ENCODE measurements at regions not wholly inside any gene's neighbourhood (a gene's known extent, or its start where the extent isn't known, plus 50 kb on each side); places are given as distances from the start of the nearest gene placed in this dataset.
"Not testable (repeated sequence)": the region's sequence is repeated elsewhere in the genome, so short reads cannot be mapped to it uniquely, and the experiment has no call there.

GRCh38 chr5:166291800-166292199 lies 1999.6 kb upstream of the WWC1 start:
- H3K27me3 Mint-ChIP-seq, H3K27ac Mint-ChIP-seq, ATAC-seq, H3K9me3 Mint-ChIP-seq, H3K36me3 Mint-ChIP-seq, H3K4me1 Mint-ChIP-seq, H3K4me3 Mint-ChIP-seq: not testable (repeated sequence)

GRCh38 chr5:166293892-166294291 lies 1997.6 kb upstream of the WWC1 start:
- Mint-ChIP-seq H3K27me3 (no peaks in the 10 kb centered on the region), H3K4me3 (no peak overlapping the region), H3K36me3 (no peaks in the 10 kb centered on the region), H3K4me1 (no peaks in the 10 kb centered on the region), H3K9me3 (peaks cover 4% of the 10 kb centered on the region), H3K27ac (no peak overlapping the region)
- no peak for ATAC-seq

- Mint-ChIP-seq H3K4me3 (no peak overlapping the region), H3K27ac (no peak overlapping the region), H3K9me3 (peaks cover 8% of the 10 kb centered on the region), H3K4me1 (no peaks in the 10 kb centered on the region), H3K27me3 (no peaks in the 10 kb centered on the region), H3K36me3 (no peaks in the 10 kb centered on the region)
- no peak for ATAC-seq
These were observed 1989.3 kb upstream of the WWC1 start for GRCh38 chr5:166302166-166302565.

DNA sequence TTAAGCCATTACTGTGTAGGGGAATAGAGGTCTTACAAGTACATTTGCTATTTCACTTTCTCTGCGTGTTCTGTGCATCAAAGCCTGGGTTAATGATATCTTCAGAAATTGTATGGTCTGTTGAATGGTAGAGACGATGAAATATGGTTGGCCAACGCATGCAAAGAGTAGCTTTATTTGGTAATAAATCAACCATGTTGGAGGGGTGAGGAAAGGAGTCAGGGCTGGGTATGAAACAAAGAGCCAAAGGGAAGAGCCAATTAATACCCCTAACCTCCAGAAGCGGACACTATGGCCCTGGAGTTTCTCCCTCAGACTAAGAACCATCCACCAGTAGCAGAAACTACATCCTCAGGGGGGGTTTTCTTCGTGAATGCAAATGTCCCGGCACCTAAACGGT lies 1974.0 kb upstream of the WWC1 start:
- no peak overlapping the region for H3K27ac Mint-ChIP-seq
- no peaks in the 10 kb centered on the region for H3K4me1 Mint-ChIP-seq
- H3K27me3 Mint-ChIP-seq = no peaks in the 10 kb centered on the region
- ATAC-seq = no peak
- H3K9me3 Mint-ChIP-seq = peaks cover 2% of the 10 kb centered on the region
- no peaks in the 10 kb centered on the region for H3K36me3 Mint-ChIP-seq
- H3K4me3 Mint-ChIP-seq = no peak overlapping the region

DNA sequence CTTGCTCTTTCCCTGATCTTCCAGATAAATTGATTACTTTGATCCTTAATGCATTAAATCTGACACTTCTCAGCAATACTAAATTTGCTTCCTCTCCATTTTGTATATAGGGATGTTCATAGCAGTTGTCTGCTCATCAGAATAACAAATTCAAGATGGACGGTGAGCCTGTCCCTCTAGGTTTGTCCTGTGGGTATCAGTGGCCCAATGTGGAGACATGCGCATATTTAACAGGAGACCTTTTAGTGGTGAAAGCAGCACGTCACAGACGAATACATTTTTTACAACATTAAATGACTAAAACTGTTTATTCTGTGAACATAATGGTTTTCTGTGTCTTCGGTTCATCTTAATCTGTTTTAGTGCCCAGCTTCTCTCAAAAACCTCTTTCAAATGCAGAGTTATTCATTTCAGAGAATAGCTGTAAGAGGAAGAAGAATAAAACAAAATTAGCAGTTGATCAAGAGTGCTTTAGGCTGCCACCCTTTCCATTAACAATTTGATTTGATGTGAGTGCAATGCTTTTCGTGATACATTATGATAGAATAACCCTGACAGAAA lies 1970.4 kb upstream of the WWC1 start:
- no peaks in the 10 kb centered on the region for H3K36me3 Mint-ChIP-seq
- H3K9me3 Mint-ChIP-seq = peaks cover 2% of the 10 kb centered on the region
- no peak for ATAC-seq
- H3K27ac Mint-ChIP-seq = no peak overlapping the region
- H3K4me3 Mint-ChIP-seq = no peak overlapping the region
- H3K27me3 Mint-ChIP-seq = no peaks in the 10 kb centered on the region
- H3K4me1 Mint-ChIP-seq = no peaks in the 10 kb centered on the region

GRCh38 chr5:166324372-166324771 lies 1967.1 kb upstream of the WWC1 start:
- Mint-ChIP-seq H3K27me3 (no peaks in the 10 kb centered on the region), H3K4me3 (no peak overlapping the region), H3K27ac (no peak overlapping the region), H3K9me3 (no peaks in the 10 kb centered on the region), H3K4me1 (no peaks in the 10 kb centered on the region), H3K36me3 (no peaks in the 10 kb centered on the region)
- ATAC-seq = no peak

- H3K36me3 Mint-ChIP-seq = no peaks in the 10 kb centered on the region
- H3K4me1 Mint-ChIP-seq = no peaks in the 10 kb centered on the region
- H3K27ac Mint-ChIP-seq = no peak overlapping the region
- ATAC-seq = no peak
- no peaks in the 10 kb centered on the region for H3K27me3 Mint-ChIP-seq
- no peaks in the 10 kb centered on the region for H3K9me3 Mint-ChIP-seq
- H3K4me3 Mint-ChIP-seq = no peak overlapping the region
These were observed 1962.2 kb upstream of the WWC1 start for GRCh38 chr5:166329149-166329800.

GRCh38 chr5:166330036-166330435 lies 1961.4 kb upstream of the WWC1 start:
- Mint-ChIP-seq H3K27ac (no peak overlapping the region), H3K4me3 (no peak overlapping the region), H3K36me3 (no peaks in the 10 kb centered on the region), H3K27me3 (no peaks in the 10 kb centered on the region), H3K4me1 (no peaks in the 10 kb centered on the region), H3K9me3 (no peaks in the 10 kb centered on the region)
- ATAC-seq = no peak

DNA sequence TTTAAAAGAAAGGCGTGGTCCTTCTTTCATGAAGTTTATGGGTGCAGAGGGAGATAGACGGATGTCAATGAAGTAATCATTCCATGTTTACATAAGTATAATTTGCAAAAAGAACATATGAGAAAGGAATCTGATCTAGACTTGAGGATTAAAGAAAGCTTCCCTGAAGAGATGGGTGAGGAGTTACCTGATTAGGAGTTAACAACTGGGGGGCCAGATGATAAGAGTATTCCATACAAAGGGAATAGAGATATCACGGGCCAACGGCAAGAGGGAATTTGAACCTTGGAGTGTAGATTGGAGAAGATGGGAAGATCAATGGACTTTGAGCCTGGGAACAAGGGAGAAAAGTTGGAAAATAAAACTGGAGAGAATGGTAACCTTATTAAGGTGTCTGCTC lies 1959.9 kb upstream of the WWC1 start:
- Mint-ChIP-seq H3K4me3 (no peak overlapping the region), H3K27me3 (no peaks in the 10 kb centered on the region), H3K36me3 (no peaks in the 10 kb centered on the region), H3K27ac (no peak overlapping the region), H3K9me3 (peaks cover 4% of the 10 kb centered on the region), H3K4me1 (no peaks in the 10 kb centered on the region)
- no peak for ATAC-seq

DNA sequence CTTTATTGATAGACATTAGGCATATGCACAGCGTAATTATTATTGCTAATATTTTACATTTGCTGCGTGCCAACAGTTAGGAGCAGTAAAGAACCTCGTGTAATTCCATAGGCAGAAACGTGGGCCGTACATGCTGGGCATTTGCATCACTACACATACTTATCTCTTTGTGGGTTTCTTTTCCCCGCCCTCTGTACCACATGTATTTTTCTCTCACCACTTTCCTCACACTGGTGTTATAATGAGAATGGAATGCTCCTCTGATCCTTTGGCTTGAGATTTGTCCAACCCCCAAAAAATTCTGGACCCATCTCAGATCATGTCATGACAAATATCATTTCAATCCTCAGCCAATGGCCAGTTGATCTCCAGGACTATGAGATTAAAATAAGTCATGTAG lies 1952.6 kb upstream of the WWC1 start:
- H3K4me1 Mint-ChIP-seq = no peaks in the 10 kb centered on the region
- H3K27me3 Mint-ChIP-seq = no peaks in the 10 kb centered on the region
- H3K9me3 Mint-ChIP-seq = peaks cover 10% of the 10 kb centered on the region
- H3K36me3 Mint-ChIP-seq = no peaks in the 10 kb centered on the region
- no peak for ATAC-seq
- no peak overlapping the region for H3K27ac Mint-ChIP-seq
- no peak overlapping the region for H3K4me3 Mint-ChIP-seq

DNA sequence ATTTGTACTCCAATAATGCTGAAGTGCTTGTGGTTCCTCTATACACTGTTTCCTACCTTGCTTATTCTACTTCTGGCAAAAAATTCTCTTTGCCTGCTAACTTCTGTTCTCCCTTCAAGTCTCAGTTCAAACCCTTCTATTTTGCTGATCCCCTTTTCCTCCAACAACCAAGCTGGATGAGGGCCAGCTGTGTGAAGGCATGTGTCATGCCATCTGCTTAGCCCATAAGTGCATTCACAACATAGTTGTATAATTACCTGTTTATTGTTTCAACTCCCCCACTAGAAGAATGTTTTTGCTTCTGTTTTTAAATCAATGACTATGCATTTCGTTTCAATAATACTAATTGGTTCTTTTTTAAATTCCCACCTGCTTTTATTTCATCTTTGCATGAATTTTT lies 1951.4 kb upstream of the WWC1 start:
- H3K27me3 Mint-ChIP-seq = no peaks in the 10 kb centered on the region
- no peaks in the 10 kb centered on the region for H3K4me1 Mint-ChIP-seq
- no peak overlapping the region for H3K4me3 Mint-ChIP-seq
- H3K9me3 Mint-ChIP-seq = peaks cover 10% of the 10 kb centered on the region
- no peak for ATAC-seq
- no peak overlapping the region for H3K27ac Mint-ChIP-seq
- no peaks in the 10 kb centered on the region for H3K36me3 Mint-ChIP-seq

- H3K9me3 Mint-ChIP-seq = peaks cover 4% of the 10 kb centered on the region
- no peak overlapping the region for H3K4me3 Mint-ChIP-seq
- no peaks in the 10 kb centered on the region for H3K36me3 Mint-ChIP-seq
- no peaks in the 10 kb centered on the region for H3K4me1 Mint-ChIP-seq
- no peak overlapping the region for H3K27ac Mint-ChIP-seq
- no peak for ATAC-seq
- no peaks in the 10 kb centered on the region for H3K27me3 Mint-ChIP-seq
These were observed 1949.6 kb upstream of the WWC1 start for GRCh38 chr5:166341740-166342337.

DNA sequence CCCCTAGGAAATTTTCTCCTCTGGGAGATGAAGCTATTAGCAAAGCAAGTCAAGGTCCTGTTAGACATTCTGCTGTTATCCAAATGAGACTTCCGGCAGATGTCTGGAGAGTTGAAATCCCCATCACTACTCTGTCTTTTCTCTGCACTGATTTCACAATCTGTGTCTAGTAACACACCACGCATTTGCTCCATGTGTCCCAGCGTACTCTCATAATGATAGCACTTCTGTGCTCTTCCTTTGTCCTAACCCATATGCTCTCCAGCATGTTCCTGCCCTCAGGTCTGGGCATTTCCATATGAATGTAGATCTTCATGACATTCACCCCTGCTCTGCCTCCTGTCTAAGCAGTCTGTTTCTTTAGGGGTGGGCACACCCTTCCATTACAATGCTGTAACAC lies 1949.0 kb upstream of the WWC1 start:
- Mint-ChIP-seq H3K36me3 (no peaks in the 10 kb centered on the region), H3K27ac (no peak overlapping the region), H3K4me1 (no peaks in the 10 kb centered on the region), H3K9me3 (peaks cover 4% of the 10 kb centered on the region), H3K4me3 (no peak overlapping the region), H3K27me3 (no peaks in the 10 kb centered on the region)
- no peak for ATAC-seq

GRCh38 chr5:166346726-166347374 lies 1944.6 kb upstream of the WWC1 start:
- no peaks in the 10 kb centered on the region for H3K36me3 Mint-ChIP-seq
- ATAC-seq = no peak
- no peak overlapping the region for H3K4me3 Mint-ChIP-seq
- H3K4me1 Mint-ChIP-seq = no peaks in the 10 kb centered on the region
- H3K9me3 Mint-ChIP-seq = peaks cover 3% of the 10 kb centered on the region
- H3K27ac Mint-ChIP-seq = no peak overlapping the region
- H3K27me3 Mint-ChIP-seq = no peaks in the 10 kb centered on the region

- no peak overlapping the region for H3K27ac Mint-ChIP-seq
- H3K36me3 Mint-ChIP-seq = no peaks in the 10 kb centered on the region
- H3K4me3 Mint-ChIP-seq = no peak overlapping the region
- no peaks in the 10 kb centered on the region for H3K27me3 Mint-ChIP-seq
- ATAC-seq = no peak
- H3K4me1 Mint-ChIP-seq = no peaks in the 10 kb centered on the region
- H3K9me3 Mint-ChIP-seq = peaks cover 3% of the 10 kb centered on the region
These were observed 1942.4 kb upstream of the WWC1 start for GRCh38 chr5:166349046-166349445.

DNA sequence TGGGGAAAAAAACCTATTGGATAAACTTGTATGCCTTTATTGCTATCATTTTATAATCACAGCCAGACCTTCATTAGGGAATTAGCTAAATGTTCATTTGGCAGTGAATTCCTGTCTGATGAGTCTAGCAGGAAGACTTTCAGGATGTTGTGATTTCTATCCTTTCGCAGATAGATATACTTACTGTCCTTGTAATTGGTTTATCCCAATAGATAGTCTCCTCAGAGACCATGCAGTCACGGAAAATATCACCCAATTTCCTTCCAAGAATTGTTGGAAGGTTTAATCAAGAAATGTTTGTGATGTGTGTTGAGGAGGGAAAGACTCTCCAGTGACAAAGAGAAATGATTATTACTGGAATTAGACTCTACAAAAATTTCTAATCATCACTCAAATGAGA lies 1937.9 kb upstream of the WWC1 start:
- no peak for ATAC-seq
- no peaks in the 10 kb centered on the region for H3K36me3 Mint-ChIP-seq

More for the DNA sequence above, 1937.9 kb upstream of the WWC1 start:
- no peak overlapping the region for H3K4me3 Mint-ChIP-seq
- no peaks in the 10 kb centered on the region for H3K4me1 Mint-ChIP-seq
- H3K9me3 Mint-ChIP-seq = peaks cover 8% of the 10 kb centered on the region
- no peaks in the 10 kb centered on the region for H3K27me3 Mint-ChIP-seq
- H3K27ac Mint-ChIP-seq = no peak overlapping the region
